Stimulated activated CD4-positive, alpha-beta T cell treated with anti-CD3 and anti-CD28 coated beads, Interleukin-1b, Interleukin-23, amount 100 ng/mL, for 24 hours (primary cell): ENCODE measurements at regions not wholly inside any gene's neighbourhood (a gene's known extent, or its start where the extent isn't known, plus 50 kb on each side); places are given as distances from the start of the nearest gene placed in this dataset.
"Not testable (repeated sequence)": the region's sequence is repeated elsewhere in the genome, so short reads cannot be mapped to it uniquely, and the experiment has no call there.

ENCODE experiments used
- DNase-seq, 4 experiments: peaks; one replicate each; pipeline ENCODE4 v3.0.0-alpha.2; 2020; ENCODE audit warnings: low read depth in 4 of 4, low spot score in 1 of 4

DNA sequence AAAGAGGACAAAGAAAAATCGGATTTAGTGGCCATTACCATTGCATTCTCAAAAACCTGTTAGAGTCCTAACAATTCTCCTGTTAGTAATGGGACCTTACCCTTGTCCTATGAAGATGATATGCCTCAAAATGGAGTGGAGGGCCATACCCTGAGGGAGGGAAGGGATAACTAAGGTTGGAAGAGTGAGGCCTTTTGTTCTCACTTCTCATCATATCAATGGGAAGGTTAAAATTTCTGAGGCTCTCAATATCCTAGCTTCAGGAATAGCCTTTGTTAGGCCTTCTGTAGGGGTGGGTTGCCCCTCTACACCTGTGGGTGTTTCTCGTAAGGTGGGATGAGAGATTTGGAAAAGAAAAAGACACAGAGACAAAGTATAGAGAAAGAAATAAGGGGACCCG lies 109.4 kb upstream of the SGIP1 start:
- not testable (repeated sequence) for DNase-seq

DNA sequence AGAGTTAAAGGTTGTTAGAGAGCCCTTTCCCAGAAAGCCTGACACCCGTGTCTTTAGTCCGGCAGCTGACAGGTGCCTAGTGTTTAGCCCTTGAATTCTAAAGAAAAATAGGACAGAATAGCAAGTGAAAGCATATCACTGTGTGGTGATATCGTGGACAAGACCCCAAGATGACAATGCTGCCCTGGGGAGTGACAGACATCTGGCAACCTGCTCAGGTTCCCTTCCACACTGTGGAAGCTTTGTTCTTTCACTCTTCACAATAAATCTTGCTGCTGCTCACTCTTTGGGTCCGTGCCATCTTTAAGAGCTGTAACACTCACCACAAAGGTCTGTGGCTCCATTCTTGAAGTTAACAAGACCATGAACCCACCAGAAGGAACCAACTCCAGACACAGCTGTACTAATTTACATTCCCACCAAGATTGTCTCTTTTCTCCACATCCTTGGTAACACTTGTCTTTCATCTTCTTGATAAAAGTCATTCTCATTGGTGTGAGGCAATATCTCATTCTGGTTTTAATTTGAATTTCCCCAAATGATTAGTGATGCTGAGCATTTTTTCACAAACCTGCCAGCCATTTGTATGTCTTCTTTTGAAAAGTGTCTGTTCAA lies 107.6 kb upstream of the SGIP1 start:
- no peak for DNase-seq

DNA sequence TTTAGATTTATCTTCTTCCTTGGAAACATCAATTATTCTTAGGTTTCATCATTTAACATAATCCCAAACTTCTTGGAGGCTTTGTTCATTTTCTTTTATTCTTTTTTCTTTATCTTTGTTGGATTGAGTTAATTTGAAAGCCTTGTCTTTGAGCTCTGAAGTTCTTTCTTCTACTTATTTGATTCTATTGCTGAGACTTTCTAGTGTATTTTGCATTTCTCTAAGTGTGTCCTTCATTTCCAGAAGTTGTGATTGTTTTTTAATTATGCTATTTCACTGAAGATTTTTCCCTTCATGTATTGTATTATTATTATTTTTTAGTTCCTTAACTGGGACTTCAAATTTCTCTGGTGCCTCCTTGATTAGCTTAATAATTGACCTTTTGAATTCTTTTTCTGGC lies 103.1 kb upstream of the SGIP1 start:
- DNase-seq, result not testable (repeated sequence)

DNA sequence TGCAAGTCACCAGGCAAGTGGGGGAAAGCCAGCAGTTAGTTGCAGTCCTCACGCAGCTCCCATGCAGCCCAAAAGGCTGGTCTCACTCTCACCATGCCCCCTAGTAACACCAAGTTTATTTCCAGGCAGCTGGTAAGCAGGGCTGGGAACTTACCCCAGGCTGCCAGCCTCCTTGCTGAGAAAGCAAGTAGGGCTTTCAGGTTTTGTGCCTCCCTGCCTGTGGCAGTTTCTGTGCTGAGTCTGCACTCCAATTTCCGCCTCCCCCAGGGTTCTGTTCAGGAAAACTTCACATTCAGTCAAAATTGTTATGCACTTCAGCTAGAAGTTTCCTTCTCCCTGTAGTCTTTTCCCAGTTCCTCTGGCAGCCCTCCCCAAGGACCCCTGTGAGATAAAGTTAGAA lies 102.0 kb upstream of the SGIP1 start:
- DNase-seq, result no peak

DNA sequence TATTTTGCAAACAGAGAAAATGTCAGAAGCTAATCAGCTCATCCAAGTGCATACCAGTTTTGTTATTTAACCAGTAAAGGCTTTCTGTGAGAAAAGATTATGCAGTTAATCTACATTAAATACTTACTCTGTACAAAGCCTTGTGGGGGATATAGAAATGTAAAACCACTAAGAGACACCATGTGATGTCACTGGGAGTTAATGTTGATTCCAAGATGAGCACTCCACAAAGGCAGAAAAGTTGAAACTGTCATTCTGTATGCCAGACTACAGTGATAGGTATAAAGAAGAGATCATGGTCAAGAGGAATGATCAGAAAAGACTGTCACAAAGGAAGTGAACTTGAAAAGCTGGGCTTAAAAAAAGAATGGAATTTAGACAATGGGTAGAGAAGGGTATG lies 100.3 kb upstream of the SGIP1 start:
- no peak for DNase-seq

DNA sequence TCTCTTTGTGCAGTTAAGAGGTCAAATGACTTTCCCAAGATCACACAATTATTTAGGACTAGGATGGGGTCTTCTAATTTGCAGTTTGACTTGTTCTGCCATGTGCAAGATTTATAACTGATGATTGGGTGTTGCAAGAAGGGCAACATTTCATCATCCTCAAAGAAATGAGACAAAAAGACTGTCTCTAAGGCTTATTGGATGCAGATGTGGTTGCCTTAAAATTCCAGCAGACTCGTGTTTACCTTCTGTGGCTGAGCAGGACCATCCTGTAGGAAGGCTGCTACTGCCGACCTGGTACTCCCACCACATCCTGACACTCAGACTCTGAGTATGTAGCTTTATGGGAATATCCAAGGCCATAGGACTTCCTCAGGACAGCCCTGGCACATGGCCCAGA lies 99.9 kb upstream of the SGIP1 start:
- no peak for DNase-seq

DNA sequence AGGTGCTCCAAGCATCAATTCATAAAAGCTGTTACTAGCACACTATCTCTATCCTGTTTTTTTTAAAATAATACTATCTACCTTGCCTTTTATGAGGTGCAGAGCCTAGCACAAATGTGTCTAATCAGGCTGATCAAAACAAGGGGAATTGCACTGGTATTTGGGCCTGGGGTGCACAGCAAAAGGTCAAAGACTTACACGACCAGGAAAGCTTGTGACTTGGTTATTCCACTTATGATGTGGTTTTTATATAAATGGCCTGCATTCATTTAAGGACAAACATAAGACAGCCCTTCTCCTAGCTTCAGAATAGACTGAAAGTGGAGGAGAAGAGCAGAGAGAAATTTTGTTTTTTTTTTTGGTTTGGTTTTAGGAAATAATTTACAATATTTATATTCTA lies 98.4 kb upstream of the SGIP1 start:
- DNase-seq, result no peak

DNA sequence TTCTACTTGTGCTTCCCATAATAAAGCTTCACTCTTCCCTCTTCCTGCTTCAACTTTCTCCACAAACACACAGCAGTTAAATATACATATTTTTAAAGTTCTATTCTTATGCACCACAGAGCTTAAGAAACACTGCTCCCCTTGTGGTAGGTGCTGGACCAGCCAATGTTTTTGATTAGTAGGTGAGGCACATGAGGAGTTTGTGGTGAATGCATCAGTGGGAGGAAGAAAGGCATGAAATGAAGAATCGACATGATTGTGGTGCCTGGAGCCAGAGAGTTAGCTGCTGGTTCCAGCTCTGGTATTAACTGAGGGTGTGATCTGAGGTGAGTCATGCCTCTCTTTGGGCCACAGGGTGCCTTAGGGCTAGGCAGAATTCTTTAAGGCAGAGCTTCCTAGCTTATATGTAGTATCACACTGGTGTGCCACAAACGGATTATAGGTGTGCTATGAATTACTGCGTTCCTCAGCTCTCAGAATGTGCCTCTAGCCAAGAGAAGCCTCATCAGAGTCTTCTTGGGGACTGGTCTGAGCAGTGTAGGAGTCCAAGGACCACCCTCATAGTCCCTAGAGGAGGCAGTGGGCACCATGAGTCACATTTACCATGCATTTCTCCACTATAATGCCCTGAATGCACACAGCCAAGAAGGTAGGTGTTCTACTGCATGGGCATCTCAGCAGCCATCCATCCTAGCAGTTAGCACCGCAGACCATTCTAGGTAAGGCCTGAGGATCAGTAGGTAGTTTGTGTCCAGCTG lies 97.4 kb upstream of the SGIP1 start:
- DNase-seq, result peak in 3 of 4 experiments; percentile 18 to 46 (median 27)

DNA sequence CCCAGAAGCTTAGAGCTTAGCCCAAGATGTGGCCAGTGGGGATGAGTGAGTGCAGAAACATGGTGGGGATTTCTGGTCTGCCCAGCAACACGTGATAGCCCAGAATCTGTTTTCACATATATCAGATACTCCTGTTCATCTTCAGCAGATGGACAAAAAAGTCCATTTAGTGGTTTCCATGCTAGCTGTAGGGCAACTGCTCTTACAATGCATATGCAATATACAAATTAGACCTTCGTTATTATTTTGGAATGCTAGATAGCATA lies 96.9 kb upstream of the SGIP1 start:
- no peak for DNase-seq

DNA sequence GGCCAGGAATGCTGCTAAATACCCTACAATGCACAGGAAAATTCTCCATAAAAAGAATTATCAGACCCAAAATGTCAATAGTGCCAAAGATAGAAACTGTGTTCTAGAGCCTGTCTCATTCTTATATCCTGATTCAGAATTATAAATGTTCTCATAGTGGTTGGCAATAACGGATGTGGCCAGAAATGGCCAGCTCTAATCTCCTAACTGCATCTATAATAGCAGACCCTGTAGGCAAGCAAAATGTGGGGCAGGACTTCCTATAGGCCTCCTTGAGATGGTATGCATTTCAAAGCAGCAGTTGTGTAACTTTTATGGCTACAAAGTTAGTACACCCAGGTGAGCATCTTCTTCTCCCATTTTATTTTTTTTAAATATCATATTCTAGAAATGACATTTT lies 95.9 kb upstream of the SGIP1 start:
- DNase-seq, result no peak

DNA sequence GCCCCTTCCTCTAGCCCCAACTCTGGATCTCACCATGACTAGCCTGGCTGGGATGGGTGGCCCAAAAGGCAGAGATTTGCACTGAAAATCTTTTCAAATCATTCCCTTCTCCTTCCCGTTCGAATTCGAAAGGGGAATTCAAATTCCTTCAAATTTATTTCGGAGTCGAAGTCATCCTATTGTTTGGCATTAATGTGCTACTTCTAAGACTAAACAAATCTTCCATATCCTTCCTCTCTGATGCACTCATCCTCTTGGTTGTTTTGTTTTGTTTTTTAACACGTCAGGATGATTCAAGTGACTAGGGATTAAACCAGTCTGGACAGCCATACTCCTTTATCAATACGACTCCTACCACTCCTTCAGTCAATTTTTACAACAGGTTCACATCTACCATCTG lies 95.5 kb upstream of the SGIP1 start:
- DNase-seq, result no peak

DNA sequence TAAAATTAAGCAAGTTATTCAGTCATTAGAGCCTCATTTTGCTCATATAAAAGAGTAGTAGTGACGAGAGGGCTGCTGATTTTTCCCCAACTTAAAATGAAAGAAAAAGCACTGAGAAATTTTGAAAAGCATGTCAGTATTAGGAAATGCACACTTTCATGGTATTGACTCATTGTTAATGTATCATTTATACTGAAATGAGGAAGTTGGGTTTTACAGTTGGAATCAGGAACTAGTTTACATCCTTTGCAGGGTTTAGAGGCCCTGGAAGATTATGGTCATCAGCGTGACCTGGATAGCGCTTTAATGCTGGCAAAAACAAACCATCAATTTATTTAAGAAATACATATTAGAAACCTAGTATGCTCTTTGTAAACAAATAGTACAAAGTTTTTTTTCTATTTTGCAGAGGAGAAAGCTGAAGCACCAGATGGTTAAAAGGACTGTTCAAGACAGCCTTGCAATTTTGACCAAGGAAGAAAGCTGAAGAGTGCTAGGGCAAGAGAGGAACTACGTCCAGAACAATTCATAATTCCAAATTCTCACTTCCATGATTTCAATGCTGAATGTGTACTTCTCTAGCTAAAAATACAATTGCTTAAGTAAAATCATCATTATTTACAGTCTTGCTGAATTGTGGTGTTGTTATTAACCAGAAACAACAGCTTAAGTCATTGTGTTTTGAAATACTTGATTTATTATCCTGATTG lies 94.8 kb upstream of the SGIP1 start:
- no peak for DNase-seq

DNA sequence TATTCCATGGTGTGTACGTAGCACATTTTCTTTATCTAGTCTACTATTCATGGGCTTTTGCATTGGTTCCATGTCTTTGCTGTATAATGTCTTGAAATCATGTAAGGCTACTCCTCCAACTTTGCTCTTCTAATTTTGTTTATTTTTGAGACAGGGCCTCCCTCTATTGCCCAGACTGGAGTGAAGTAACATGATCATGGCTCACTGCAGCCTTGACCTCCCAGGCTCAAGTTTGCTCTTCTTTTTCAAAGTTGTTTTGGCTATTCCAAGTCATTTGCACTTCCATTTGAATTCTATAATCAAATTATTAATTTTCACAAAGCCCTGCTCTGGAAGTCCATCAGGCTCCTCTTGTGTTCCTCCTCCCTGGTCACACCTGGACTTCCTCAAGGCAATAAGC lies 90.2 kb upstream of the SGIP1 start:
- no peak for DNase-seq

DNA sequence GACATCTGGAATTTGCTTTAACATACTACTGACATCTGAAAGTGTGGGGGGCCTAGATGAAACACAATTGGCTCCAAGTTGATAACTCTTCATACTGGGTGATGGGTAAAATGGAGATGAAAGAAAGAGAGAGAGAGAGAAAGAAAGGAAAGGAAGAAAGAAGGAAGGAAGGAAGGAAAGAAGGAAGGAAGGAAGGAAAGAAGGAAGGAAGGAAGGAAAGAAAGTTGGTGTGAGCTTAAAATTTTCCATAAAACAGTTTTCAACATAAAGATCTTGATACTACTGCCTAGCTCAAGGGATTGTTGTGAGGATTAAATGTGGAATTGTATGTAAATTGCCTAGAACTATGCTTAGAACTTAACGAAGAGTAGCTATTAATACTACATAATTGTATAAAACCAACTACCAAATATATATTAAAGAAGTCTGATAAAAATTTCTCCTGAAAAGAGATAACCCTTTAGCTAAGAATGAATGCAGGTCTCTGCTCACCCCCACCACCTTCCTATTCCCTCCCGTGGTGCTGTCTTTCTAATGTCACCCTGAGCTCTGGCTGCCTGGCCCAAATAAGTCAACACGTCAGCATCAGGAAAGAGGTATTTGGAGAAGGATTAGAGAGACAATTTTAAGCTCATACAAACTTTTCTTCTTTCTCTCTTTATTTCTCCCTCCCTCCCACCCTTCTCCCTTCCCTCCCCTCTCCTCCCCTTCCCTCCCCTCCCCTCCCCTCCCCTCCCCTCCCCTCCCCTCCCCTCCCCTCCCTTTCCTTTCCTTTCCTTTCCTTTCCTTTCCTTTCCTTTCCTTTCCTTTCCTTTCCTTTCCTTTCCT lies 89.3 kb upstream of the SGIP1 start:
- no peak for DNase-seq

DNA sequence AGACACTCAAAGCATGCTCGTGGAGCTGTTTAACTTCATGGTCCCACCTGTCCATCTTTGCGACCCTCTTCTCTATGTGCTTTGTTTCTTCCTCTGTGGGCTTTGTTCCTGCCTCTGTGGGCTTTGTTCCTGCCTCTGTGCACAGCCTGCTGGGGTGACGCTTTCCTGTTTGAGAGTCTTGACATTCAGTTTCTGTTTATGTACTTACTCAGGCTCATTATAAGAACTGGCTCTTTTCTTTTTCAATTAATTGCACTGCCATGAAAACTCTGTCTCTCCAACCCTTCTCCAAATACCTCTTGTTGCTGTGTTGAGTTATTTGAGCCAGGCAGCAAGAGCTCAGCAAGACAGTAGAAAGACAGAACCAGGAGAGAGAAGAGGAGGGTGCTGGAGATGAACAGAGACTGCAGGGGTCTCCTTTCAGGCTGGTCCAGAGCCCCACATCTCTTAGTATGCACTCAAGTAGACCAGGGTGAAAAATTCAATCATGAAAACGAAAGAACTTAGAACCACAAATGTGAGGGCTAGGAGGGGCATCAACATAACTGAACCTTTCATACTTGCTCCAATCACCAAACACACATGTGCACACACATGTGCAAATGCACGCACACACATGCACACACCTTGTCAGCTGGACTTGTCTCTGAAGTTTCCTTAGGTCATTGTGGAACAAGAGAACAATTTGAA lies 88.3 kb upstream of the SGIP1 start:
- DNase-seq, result peak in 2 of 4 experiments; percentile 21 to 46

DNA sequence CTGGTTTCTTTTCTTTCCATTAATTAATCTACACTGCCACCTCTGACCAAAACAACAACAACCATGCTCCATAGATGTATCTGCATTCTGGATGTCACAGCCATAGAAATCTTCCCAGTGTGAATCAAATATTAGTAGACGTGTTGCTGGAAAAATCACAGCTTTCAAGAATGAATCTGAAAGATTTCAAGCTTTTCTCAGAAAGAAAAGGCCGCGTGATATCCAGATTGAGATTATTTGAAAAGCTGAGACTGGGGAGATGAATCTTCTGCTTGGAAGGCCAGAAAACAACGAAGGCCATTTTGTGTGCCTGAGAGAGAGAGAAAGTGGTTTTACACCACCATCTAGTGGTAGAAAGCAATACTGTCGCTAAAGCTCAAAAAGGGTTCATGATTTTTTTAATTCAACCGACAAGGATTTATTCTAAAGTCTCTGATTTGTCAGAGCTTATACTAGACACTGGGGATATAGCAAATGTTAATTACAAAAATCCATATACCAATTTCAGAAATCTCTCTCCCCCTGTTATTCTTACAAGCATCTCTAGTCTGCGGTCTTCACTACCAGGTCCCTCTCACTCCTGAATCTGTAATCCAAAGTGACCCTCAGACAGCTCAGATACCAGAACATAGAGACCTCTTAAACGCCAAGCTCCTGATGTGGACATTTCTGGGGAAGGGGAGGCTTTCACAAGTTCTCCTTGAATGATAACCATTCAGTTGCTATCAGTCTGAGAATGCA lies 87.5 kb upstream of the SGIP1 start:
- no peak for DNase-seq

DNA sequence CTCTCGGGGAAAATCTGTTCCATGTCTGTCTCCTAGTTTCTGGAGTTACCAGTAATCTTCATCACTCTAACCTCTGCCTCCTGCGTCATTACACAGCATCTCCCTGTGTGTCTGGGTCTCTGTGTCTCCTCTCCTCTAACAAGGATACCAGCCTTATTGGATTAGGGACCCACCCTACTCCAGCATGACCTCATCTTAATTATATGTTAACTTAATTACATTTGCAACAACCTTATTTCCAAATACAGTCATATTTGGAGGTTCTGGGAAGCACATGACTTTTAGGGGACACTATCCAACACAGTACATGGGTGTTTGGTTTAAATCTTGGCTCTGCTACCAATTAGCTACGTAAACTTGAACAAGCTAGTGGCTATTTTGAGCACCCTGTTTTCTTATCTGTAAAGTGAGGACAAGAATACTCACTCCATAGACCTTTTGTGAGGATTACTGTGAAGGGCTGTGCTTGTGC lies 83.9 kb upstream of the SGIP1 start:
- DNase-seq, result no peak

DNA sequence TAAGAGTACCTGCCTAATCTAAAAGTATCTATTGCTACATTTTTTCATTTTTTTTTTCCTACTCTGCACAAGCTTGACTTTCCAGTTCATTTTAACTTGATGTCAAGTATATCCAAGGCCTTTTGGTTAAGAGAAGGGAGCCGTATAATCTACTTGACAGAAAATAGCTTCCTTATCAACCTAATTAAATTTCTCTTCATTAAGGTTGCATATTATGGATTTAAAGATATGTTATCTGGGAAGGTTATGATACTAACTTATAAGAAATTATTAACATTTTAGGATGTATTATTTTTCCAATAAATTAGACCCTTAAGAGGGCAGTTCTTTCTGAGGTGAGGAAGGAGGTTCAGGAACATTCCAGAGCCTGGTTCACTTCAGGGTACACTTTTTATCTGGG lies 83.1 kb upstream of the SGIP1 start:
- no peak for DNase-seq

DNA sequence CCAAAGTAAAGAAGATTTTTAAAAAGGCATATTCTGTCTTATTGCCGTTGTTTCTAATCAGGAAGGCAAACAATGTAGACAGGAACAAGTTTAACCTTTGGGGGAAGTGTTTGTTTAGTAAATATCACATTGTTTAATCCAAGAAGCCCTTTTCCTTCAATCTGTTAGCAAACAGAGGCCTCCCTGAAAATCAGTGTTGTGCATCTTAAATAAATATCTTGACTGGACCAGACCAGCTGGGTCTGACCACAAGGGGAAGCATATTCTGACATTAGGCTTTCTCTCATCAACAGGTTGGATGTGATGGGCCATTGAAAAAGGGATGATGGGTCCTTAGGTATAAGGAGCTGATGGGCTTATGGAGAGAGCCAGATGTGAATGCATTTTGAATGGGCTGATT lies 81.8 kb upstream of the SGIP1 start:
- no peak for DNase-seq

DNA sequence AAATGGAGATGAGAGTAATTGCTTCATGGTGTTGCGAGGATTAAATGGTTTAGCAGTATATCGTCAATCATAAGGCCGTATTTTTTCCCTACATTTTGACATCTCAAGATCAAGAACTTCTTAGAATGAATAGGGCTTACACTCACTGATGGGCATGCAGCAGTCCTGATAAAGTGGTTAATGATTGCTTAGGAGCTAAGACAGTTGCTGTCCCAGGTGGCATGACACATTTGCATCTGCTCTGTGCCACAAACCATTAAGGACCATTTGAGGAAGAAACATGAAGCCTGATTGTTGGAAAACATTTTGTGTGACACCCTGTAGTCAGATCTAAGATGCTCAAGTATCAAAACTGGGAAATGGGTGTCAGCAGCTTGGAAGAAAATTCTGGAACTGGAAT lies 81.0 kb upstream of the SGIP1 start:
- DNase-seq, result no peak
